GM12873 (cell line): ENCODE measurements at regions not wholly inside any gene's neighbourhood (a gene's known extent, or its start where the extent isn't known, plus 50 kb on each side); places are given as distances from the start of the nearest gene placed in this dataset.

ENCODE experiments used
- CTCF ChIP-seq: IDR thresholded peaks from 2 replicates; pipeline ENCODE4 v1.5.1; 2012; ENCODE audit warnings: low read depth, mild to moderate bottlenecking, moderate library complexity, low read length, control low read depth; ENCODE audit not compliant: insufficient read depth; ENCODE audit errors: missing control alignments

GRCh38 chr2:215728504-215729065 lies 284.8 kb downstream of the MREG start:
- no peak for TF ChIP-seq CTCF

- no peak for TF ChIP-seq CTCF
Measured at GRCh38 chr2:215727507-215728503, 285.5 kb downstream of the MREG start.

GRCh38 chr2:215726070-215726469 lies 287.3 kb downstream of the MREG start:
- TF ChIP-seq CTCF: no peak

- TF ChIP-seq CTCF: no peak
Measured at GRCh38 chr2:215724146-215724545, 288.3 kb upstream of the FN1 start.

- TF ChIP-seq CTCF: no peak
Measured at GRCh38 chr2:215723631-215724011, 287.8 kb upstream of the FN1 start.

- no peak for TF ChIP-seq CTCF
Measured at GRCh38 chr2:215722986-215723630, 287.2 kb upstream of the FN1 start.

GRCh38 chr2:215722125-215722524 lies 286.3 kb upstream of the FN1 start:
- no peak for TF ChIP-seq CTCF
